ENCODE measurements at regions not wholly inside any gene's neighbourhood (a gene's known extent, or its start where the extent isn't known, plus 50 kb on each side); places are given as distances from the start of the nearest gene placed in this dataset.
A peak's percentile ranks its signal among the peaks of the same experiment; 100 is the strongest.

DNA sequence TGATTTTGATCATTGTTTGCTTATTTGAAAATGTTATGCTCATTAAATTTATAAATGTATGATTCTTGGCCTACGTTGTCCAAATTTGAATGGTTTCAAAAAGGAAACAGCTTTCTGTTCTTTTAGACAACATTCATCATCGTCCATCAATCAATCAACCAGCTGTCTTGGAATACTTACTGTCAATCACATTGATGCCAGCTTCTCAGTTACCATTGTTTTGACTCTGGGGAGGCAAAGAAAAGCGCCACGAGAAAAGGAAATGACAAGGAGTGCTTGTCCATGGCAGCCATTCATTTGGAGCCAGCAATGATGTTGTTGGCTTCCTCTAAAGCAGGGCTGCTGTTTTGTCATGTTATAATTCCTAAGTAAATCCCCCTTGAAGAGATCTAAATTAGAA lies 62.2 kb upstream of the TP63 start:
- DNase-seq (ENCODE audit: low read depth, low spot score): no peak
- Histone ChIP-seq H2AFZ (ENCODE audit: control insufficient read depth, low read depth, low read length) (no peak overlapping the region), H3K9ac (ENCODE audit: control insufficient read depth, insufficient read depth, low read length) (no peak overlapping the region), H3K4me3 (no peak overlapping the region), H3K4me2 (ENCODE audit: control insufficient read depth, insufficient read depth) (peak overlapping the region; percentile 46; the same call in 1 of the 2 replicates), H3K9me3 (replicated peaks; ENCODE audit: control insufficient read depth, insufficient read depth, low read length) (no peaks in the 10 kb centered on the region), H4K20me1 (ENCODE audit: control insufficient read depth, insufficient read depth) (no peaks in the 10 kb centered on the region), H3K27me3 (replicated peaks in 1 of 2; ENCODE audit: control insufficient read depth in 2 of 2, insufficient read depth in 2 of 2, low read length in 1 of 2) (no peaks in the 10 kb centered on the region), H3K79me2 (ENCODE audit: control insufficient read depth, insufficient read depth, low read length) (no peaks in the 10 kb centered on the region), H3K36me3 (ENCODE audit: control insufficient read depth in 2 of 2, insufficient read depth in 2 of 2, low read length in 1 of 2) (no peaks in the 10 kb centered on the region), H3K4me1 (ENCODE audit: control insufficient read depth, insufficient read depth, low read length) (peaks cover 61% of the 10 kb centered on the region), H3K27ac (ENCODE audit: control insufficient read depth, insufficient read depth) (peak overlapping the region; percentile 71; the same call in 1 of the 2 replicates)
- TF ChIP-seq, protein P1, sequence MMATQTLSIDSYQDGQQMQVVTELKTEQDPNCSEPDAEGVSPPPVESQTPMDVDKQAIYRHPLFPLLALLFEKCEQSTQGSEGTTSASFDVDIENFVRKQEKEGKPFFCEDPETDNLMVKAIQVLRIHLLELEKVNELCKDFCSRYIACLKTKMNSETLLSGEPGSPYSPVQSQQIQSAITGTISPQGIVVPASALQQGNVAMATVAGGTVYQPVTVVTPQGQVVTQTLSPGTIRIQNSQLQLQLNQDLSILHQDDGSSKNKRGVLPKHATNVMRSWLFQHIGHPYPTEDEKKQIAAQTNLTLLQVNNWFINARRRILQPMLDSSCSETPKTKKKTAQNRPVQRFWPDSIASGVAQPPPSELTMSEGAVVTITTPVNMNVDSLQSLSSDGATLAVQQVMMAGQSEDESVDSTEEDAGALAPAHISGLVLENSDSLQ (IDR thresholded peaks at IDR 0.05): peak; percentile 74
- TF ChIP-seq RAD51 (IDR thresholded peaks at IDR 0.05): no peak
- no peak for FAIRE-seq
- ChIA-PET POLR2A (interaction anchor here (0.9 to 1.0 kb wide), 2 partner anchors 62 to 113 kb away, joined by 3 read pairs; no protein-coding TSS in a partner anchor), SMC1A (ENCODE audit: uncharacterized antibody, unreplicated experiment) (interaction anchor here (1.2 to 2.3 kb wide), 8 partner anchors 15 to 379 kb away, joined by 3 to 12 read pairs (median 4); partner anchors contain the start of gene TP63), RAD21 (ENCODE audit: unreplicated experiment) (interaction anchor here (0.5 to 2.7 kb wide), 7 partner anchors 14 to 223 kb away, joined by 3 to 17 read pairs (median 3); partner anchors contain the start of gene TP63), CTCF (interaction anchor here (1.3 kb wide), 1 partner anchor 18 kb away, joined by 3 read pairs; no protein-coding TSS in a partner anchor)
- ATAC-seq: no peak
- intact Hi-C loops (cut with micrococcal nuclease; ENCODE audit: unreplicated experiment) (loop anchor here (5.0 to 10.0 kb wide), 3 partner anchors 63 to 376 kb away; partner anchors contain the start of gene TP63), in situ Hi-C loops (cut with MboI) (no loop called here)
- no TSS peak for BruUV-seq (replicated peaks)
- 63% methylated on average over 4 of the region's 4 CpGs for WGBS (ENCODE audit: insufficient coverage, insufficient replicate concordance, low lambda C conversion rate, missing lambda C conversion rate)

DNA sequence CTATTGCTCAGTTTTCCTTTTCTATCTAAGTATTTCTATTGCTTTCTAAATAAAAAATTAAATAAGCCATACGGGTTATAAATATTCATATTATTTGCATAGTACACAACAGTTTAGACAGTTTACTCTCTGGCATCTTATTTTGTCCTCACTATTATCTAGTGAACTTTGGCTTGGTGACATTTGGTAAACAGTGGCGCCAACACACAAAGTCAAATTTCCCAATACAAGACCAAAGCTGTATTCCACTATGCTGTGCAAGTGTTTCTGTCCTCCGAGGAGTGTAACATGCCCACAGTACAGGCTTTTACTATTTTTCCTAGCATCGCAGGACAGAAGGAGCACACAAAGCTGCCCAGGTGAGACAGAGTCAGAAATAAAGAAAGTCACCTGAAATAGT lies 61.7 kb upstream of the TP63 start:
- in situ Hi-C loops (cut with MboI): no loop called here
- ChIA-PET SMC1A (ENCODE audit: uncharacterized antibody, unreplicated experiment) (interaction anchor here (0.9 to 2.3 kb wide), 8 partner anchors 14 to 378 kb away, joined by 4 to 12 read pairs (median 4); partner anchors contain the start of gene TP63), RAD21 (ENCODE audit: unreplicated experiment) (interaction anchor here (0.7 to 2.7 kb wide), 6 partner anchors 55 to 379 kb away, joined by 3 to 10 read pairs (median 4); no protein-coding TSS in a partner anchor)
- TF ChIP-seq KDM1A (IDR thresholded peaks at IDR 0.05; ENCODE audit: borderline replicate concordance) (no peak), FOXM1 (IDR thresholded peaks at IDR 0.05; ENCODE audit: low read depth, low read length) (no peak), BHLHE40 (IDR thresholded peaks at IDR 0.05; ENCODE audit: borderline replicate concordance in 1 of 2, low read depth in 2 of 2, low read length in 1 of 2) (no peak), RCOR1 (conservative IDR thresholded peaks at IDR 0.05; ENCODE audit: low read depth, low read length) (no peak), SUZ12 (IDR thresholded peaks at IDR 0.05; ENCODE audit: unreplicated experiment) (no peak), POU2F2 (IDR thresholded peaks at IDR 0.05; ENCODE audit: borderline replicate concordance, low read depth, low read length) (no peak), NR2C2 (IDR thresholded peaks at IDR 0.05; ENCODE audit: borderline replicate concordance, control insufficient read depth, insufficient read length, low read depth) (no peak)
- TF ChIP-seq, protein P1 (IDR thresholded peaks at IDR 0.05): no peak
- TF ChIP-seq, protein P2, sequence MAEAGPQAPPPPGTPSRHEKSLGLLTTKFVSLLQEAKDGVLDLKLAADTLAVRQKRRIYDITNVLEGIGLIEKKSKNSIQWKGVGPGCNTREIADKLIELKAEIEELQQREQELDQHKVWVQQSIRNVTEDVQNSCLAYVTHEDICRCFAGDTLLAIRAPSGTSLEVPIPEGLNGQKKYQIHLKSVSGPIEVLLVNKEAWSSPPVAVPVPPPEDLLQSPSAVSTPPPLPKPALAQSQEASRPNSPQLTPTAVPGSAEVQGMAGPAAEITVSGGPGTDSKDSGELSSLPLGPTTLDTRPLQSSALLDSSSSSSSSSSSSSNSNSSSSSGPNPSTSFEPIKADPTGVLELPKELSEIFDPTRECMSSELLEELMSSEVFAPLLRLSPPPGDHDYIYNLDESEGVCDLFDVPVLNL (IDR thresholded peaks at IDR 0.05; ENCODE audit: low read depth, low read length): no peak
- TF ChIP-seq, protein P3, sequence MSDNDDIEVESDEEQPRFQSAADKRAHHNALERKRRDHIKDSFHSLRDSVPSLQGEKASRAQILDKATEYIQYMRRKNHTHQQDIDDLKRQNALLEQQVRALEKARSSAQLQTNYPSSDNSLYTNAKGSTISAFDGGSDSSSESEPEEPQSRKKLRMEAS (IDR thresholded peaks at IDR 0.05; ENCODE audit: low read depth, low read length): no peak

More for the DNA sequence above, 61.7 kb upstream of the TP63 start:
- Histone ChIP-seq H3K9me3 (replicated peaks; ENCODE audit: control insufficient read depth, insufficient read depth, low read length) (no peaks in the 10 kb centered on the region), H3K9ac (ENCODE audit: control insufficient read depth, insufficient read depth, low read length) (no peak overlapping the region), H3K27me3 (replicated peaks in 1 of 2; ENCODE audit: control insufficient read depth in 2 of 2, insufficient read depth in 2 of 2, low read length in 1 of 2) (no peaks in the 10 kb centered on the region), H4K20me1 (ENCODE audit: control insufficient read depth, insufficient read depth) (no peaks in the 10 kb centered on the region), H3K27ac (ENCODE audit: control insufficient read depth, insufficient read depth) (no peak overlapping the region), H3K36me3 (ENCODE audit: control insufficient read depth in 2 of 2, insufficient read depth in 2 of 2, low read length in 1 of 2) (no peaks in the 10 kb centered on the region), H3K4me1 (ENCODE audit: control insufficient read depth, insufficient read depth, low read length) (peaks cover 56% of the 10 kb centered on the region), H3K79me2 (ENCODE audit: control insufficient read depth, insufficient read depth, low read length) (no peaks in the 10 kb centered on the region), H3K4me3 (no peak overlapping the region), H2AFZ (ENCODE audit: control insufficient read depth, low read depth, low read length) (no peak overlapping the region), H3K4me2 (ENCODE audit: control insufficient read depth, insufficient read depth) (no peak overlapping the region; the same call in 1 of the 2 replicates)
- CTCF ChIA-PET: interaction anchor here (1.3 to 1.6 kb wide), 2 partner anchors 18 to 175 kb away, joined by 3 read pairs; no protein-coding TSS in a partner anchor
- intact Hi-C loops (cut with micrococcal nuclease; ENCODE audit: unreplicated experiment): loop anchor here (5.0 to 10.0 kb wide), 3 partner anchors 63 to 375 kb away; partner anchors contain the start of gene TP63
- ATAC-seq (no peak), DNase-seq (ENCODE audit: low read depth, low spot score) (no peak), FAIRE-seq (no peak)
- POLR2A ChIA-PET: interaction anchor here (0.9 to 1.0 kb wide), 2 partner anchors 61 to 114 kb away, joined by 3 read pairs; no protein-coding TSS in a partner anchor
- 85% methylated on average over 4 of the region's 4 CpGs for WGBS (ENCODE audit: insufficient coverage, insufficient replicate concordance, low lambda C conversion rate, missing lambda C conversion rate)
- BruUV-seq (replicated peaks): no TSS peak

All from GM12878 (cell line).